HG02840 (cell line): ENCODE measurements at regions not wholly inside any gene's neighbourhood (a gene's known extent, or its start where the extent isn't known, plus 50 kb on each side); places are given as distances from the start of the nearest gene placed in this dataset.
"Not testable (repeated sequence)": the region's sequence is repeated elsewhere in the genome, so short reads cannot be mapped to it uniquely, and the experiment has no call there.

Experiments used
- ATAC-seq: cut with Tn5 transposase; IDR thresholded peaks from one replicate; pipeline ENCODE4 v1.9.1; 2021; ENCODE audit warnings: mild to moderate bottlenecking, moderate library complexity, moderate number of reproducible peaks; ENCODE audit not compliant: unreplicated experiment, low FRiP score

DNA sequence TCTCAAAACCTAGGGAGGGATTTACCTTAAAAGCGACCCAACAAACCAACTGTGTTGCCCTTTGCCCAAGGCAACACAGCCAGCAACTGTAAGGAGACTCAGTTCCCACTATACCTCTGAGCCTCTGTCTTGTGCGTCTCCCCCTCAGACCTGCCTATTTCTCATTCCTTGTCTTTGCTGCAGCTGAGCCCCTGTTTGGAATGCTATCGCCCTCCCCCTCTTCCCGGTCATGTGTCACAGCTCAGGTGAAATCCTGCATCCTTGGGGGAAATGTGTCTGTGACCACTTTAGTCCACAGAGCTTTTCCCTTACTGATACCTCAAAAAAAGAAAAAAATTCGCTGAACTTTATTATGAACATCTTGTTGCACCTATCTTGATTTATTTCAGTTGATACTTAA, 52.0 kb upstream of the LRIG1 start:
- no peak for ATAC-seq

DNA sequence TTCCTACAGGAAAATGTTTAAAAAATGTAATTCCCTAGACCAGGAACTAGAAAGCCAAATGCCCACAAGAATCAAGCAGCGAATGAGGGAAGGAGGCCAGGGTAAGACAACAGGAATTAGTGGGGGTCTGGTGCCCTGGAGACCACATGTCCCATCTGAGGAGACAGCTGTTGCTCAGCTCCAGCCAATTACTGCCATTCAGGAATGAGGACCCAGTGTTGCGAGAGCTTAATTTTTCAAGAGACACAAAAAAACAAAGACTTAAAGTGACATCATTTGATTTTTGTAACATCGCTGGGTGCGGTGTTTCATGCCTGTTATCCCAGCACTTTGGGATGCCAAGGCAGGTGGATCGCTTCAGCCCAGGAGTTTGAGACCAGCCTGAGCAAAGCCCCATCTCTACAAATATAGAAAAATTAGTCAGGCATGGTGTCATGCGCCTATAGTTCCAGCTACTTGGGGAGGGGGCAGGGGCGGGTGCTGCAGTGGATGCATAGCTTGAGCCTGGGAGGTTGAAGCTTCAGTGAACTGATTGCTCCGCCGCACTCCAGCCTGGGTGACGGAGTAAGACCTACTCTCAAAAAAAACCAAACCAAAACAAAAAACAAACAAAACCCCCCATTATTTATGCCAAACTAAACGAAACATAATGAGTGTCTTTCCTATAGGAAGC, 52.8 kb upstream of the LRIG1 start:
- ATAC-seq, result no peak

DNA sequence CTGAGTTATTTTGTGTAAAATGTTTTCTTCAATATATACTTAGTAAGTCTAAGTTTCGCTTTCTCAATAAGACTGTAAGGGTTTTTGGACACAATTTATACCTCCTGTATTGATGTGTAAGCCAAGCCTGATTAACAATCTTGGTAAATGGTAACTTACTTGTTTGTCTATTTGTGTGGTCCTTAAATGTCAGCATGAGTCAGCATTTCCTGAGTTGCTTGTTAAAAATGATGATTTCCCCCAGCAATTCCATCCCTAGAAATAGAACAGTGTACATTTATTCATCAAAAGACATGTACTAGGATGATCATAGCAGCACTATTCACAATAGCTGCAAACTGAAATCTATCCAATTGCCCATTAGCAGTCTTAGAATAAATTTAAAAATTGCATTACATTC, 53.4 kb upstream of the LRIG1 start:
- no peak for ATAC-seq

DNA sequence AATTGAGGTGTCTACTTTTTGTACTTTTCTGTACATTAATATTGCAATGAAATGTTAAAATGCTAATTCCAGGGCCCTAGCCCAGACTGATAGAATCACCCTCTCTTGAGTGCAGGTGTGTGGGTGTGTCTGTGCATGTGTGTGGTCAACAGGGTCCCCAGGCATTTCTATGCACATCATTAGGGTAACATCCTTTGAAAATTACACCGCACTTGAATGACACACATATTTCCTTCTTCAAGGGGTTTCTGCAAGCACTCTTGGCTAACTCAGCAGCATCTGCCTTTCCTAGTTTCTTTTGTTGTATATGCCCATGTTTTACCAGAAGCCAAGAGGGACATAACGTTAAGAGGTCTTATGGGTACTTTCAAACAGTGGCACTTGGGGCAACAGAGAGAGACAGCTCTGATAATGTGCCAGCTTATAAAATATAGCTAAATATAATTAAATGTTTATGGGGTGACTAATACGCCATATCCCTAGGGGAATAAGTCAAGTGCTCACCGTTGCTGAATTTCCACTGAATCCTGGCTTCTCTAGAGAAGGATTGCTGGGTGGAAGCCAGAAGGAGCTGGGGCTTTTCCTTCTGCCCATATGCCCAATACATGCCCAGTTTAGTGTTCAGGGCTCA, 54.5 kb upstream of the LRIG1 start:
- ATAC-seq, result no peak

DNA sequence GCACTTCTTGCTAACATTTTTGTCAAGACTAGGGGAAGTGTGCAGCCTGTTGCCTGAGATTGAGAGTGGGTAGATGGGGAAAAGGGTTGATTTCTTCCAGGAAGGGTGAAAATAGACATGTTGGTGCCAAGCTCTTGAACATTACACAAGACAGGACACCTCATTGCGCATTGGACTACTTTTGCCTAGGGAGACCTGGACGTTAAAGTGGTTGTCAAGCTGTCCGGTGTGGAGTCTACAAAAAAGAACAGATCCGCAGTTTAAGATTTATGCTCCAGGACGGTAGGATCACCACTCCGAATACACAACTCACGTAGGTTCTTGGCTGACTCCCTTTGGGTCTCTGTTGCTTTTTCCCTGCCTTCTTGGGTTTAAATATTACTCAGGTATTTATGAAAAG, 56.3 kb upstream of the LRIG1 start:
- ATAC-seq, result no peak

DNA sequence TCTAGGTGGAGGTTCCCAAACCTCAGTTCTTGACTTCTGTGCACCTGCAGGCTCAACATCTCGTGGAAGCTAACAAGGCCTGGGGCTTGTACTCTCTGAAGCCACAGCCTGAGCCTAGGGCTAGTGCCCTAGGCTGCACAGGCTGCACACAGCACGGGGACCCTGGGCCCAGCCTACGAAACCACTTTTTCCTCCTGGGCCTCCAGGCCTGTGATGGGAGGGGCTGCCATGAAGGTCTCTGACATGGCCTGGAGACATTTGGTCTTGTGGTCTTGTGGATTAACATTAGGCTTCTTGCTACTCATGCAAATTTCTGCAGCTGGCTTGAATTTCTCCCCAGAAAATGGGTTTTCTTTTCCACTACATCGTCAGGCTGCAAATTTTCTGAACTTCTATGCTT, 59.1 kb upstream of the LRIG1 start:
- not testable (repeated sequence) for ATAC-seq

DNA sequence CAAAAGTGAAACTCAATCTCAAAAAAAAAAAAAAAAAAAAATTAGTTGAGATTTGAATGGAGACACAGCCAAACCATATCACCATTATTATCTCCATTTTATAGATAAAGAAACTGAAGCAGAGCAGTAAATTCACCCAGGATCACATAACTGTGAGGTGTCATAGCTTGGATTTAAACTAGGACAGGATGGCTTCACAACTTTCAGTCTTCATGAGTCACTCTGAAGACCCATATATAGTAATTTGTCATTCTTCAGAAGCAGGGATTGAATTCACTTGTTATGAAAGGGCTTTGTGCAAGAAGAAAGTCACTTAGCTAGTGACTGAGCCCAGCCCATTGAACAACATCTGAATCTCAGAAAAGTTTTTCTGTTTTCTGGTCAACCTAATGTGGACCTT, 60.5 kb upstream of the LRIG1 start:
- no peak for ATAC-seq

DNA sequence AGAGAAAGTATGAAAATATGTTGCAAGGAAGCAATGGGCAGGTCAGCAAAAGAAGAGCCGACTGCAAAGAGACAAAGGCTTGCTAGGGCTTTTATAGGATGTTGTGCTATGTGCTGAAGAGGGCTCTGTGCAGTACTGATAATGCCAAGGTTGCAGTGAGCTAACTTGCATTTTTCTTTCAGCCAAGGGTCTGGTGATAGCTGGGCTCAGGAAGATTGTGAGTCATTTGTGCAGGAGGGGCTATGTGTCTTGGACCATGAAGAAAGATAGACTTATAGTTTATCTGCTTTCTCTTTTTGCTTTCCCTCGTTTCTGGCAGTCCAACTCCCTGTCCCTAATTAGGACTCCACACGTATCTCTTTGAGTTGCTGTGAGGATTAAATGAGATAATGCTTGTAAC, 64.5 kb upstream of the LRIG1 start:
- ATAC-seq, result no peak

DNA sequence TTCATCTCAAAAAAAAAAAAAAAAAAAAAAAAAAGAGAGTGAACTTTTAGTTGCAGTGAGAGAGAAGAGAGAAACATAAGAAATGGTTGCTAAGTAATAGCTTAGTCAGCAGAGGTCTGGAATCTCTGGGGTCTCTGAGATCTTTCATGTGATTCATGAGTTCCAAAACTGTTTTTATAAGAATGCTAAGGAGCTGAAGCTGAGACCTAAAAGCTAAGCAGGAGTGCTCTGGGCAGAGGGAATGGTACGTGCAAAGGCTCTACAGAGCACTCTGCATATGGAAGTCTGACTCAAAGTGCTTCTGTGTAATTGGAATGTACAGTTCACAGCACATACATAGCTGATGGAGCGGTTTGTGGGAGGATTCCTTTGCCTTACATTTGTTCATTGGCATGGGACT, 66.3 kb upstream of the LRIG1 start:
- ATAC-seq, result no peak

DNA sequence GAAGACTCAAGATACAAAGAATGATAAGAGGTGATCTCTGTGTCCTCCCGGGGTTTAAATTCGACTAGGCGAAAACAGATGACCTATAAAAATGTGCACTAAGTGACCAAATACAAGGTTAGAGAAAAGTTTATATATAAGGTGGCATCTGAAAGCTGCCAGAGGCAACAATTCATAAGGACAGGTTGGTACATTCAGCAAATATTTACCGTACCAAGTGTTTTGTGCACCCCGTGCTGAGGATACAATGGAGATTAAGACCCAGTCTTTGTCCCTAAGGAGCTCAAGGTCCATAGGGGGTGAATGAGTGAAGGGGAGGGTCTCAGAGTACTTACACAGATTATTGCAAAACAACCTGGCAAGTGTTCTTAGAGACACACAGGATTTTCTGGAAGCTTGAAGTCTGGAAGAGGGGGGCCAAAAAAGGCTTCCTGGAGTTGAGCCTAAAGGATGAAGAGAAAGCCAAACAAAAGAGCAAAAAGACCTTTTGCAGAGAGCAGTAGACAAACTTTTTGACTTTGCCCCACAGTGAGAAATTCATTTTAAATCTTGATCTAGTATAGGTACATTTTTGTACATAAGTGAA, 71.4 kb upstream of the LRIG1 start:
- no peak for ATAC-seq

DNA sequence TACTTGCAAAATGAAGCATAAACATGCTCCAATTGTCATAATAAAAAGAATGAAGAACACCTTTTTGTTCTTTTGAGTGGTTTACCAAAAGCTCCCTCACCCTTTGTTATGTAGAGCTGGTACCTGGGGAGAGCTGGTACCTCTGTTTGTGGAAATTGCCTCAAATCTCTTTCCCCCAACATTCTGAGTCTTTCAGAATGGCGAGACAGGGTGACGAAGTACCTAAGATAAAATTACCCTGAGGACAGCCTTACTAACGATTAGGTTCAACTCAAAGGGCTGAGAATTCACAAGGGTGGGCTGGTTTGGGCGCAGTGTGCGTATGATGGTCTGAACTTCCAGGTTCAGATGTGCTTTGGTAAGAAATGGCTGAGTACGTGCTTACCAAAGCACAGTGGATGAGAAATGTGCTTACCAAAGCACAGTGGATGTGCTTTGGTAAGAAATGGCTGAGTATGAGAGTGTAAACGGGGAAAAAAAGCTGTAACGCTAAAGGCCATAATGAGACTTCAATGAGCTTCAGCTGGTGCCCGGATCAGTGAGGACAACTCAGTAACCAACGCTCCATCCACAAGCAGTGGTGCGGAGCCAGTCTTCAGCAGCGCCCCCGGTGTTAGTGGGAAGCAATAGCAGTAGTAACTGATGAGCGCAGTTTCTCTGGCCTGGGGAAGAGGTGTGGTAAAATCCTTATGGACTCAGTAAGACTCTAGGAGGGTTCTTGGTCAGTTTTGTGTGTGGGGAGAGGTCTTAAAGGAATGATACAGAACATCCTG, 72.3 kb upstream of the LRIG1 start:
- no peak for ATAC-seq

DNA sequence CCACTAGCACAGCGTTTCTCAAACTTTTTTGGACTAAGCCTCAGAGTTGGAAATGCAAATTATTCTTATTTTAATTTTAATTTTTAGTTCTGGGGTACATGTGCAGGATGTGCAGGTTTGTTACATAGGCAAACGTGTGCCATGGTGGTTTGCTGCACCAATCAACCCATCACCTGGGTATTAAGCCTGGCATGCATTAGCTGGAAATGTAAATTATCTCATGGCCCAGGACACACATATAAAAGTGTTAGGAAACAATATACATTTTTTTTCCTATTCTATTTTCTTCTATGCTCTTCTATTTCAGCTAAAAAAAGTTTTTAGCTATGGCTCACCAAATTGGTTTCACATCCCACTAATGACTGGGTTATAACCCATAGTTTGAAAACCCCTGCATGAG, 73.3 kb upstream of the LRIG1 start:
- ATAC-seq, result no peak

DNA sequence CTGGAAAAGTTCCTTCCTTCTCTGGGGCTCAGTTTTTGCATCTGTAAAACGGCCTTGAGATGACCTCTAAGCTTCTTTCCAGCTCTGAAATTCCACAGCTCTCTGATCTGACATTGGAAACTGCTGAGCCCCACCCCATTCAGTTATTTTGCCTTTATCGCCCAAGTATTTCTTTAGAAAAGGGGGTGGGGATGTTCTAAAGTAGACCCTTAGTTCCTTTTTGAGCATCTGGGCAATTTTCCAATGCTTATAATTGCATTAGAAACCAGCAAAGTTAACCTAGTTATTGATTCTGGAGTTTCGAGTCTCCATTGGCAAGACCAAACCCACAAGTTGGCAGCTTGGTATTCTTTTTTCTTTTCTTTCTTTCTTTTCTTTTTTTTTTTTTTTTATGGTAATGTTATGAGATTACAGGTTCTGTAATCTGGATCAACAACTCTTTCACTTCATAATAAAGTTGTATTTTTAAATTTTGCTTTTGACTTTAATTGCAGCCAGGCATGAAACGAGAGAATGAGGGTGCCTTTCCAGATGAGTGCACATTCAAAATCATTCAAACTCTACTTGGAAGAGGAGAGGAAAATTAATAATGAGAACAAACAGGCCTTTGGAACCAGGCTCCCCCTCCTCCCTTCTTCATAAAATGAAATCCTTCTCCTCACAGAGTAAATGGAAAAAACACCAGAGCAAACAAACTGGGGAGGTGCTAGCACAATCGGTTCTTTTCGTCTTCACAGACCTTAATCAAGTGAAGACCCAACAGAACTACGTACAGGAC, 76.8 kb upstream of the LRIG1 start:
- no peak for ATAC-seq

DNA sequence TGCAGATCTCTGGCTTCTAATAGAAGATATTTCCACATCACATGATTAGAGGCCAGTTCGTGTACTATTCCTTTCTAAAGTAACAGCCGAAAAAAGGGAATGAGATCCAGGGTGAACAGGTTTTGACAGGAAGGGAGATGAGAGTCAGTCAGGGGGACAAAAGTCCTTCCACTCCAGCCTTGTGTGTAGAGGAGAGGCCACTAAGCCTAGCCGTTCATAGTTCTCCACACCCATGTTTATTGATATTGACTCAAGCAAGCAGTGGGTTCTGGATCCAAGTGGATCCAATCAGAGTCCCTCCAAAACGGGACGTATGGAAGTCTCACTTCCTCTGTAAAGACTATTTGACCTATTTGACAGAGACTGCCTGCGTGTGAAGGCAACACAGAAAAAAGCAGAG, 80.4 kb upstream of the LRIG1 start:
- ATAC-seq, result no peak

DNA sequence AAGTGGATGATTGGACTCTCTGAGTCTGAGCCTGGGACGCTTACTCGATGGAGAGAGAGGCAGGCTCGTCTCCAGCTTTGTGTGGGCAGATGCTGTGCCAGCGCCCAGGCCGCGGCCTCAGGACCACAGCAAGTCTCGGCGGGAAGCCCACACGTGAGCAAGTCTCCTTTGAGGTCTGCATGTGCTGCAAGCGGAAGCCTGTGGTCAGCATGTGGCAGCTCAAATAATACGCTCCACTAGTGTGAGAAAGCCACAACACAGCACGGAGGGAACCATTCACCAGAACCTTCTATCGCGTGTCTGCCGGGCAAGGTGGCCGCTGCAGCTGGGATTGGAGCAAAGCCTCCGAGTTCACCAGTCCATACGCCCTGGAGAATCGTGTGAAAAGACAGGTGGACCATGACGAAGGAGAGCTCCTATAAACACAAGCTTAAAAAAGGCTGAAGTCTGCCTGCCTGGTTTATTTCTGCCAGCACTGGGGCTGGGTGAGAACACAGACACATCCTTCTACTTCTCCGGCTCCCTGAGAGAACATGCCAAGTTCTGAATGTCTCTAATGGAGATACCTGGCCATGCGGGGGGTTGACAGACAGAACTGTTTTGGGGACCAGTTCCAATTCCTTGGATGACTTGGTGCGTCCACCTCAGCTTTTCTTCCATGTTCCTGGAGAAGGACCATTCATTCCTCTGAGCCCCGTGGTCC, 82.0 kb upstream of the LRIG1 start:
- peak; percentile 80 for ATAC-seq

DNA sequence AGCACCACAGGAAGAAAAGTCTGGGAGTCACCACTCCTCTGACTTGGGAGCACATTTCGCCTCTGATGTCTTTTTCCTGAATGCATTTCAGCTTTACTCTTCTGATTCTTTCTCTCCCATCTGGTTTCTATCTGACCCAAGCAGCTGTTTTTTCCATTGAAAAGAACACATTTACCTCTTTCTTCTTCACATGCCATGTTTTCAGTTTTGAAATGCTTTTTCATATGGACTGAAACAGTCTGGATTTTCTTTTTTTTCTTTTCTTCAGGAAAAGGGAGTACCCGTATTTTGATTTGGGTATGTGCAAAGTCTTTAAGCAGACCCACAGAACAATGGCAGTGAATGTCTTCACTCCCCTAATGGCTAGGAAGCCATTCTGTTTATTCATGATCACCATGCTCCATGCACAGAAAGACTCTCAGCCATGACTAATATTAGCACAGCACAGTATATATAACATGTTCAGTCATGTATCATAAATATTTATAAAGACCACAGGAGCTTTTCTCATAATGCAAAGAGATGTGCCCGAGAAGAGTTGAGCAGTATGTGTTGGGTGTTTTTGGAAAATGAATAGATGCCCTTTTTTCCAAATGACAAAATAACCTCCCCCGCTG, 82.7 kb upstream of the LRIG1 start:
- no peak for ATAC-seq

DNA sequence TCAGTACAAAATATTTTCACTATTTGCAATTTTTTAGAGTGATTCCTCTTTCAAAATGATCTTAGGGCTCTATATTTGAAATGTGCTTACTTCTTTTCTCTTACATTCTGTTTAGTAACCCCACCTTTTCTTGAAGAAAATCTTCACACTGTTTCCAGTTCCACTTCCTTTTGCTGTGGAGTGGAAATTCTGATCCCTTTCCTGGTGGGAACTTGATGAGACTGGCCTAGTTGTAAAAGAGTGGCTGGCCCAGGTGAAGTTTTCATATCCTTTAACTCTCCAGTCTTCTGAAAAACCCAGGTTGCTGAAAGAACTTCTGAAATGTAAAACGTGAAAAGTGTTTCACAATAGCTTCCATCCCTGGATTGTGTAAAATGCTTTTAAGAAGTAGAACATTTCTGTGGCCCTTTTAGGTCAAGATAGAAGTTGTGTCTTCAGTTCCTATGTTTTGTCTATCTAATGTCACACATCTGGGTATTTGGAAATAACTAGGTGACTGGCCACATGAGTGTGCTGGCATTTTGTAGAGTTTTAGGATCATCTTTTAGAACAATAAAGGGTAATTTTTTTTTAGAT, 84.8 kb upstream of the LRIG1 start:
- ATAC-seq, result no peak

DNA sequence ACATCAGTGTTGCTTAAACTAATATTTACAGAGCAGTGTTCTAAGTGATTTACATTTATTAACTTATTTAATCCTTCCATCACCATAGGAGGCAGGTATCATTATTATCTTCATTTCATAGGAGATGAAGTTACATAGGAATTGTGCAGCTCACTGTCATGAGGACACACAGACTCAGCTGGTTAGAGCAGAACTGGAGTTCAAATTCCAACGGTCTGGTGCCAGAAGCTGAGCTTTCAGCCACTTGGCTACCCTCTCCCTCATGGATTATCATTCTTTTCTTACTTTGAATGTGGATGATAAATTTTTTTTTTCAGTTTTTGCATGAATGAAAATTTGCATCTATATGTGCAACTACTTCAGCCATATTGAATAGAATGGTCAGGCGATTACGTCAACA, 86.0 kb upstream of the LRIG1 start:
- no peak for ATAC-seq

DNA sequence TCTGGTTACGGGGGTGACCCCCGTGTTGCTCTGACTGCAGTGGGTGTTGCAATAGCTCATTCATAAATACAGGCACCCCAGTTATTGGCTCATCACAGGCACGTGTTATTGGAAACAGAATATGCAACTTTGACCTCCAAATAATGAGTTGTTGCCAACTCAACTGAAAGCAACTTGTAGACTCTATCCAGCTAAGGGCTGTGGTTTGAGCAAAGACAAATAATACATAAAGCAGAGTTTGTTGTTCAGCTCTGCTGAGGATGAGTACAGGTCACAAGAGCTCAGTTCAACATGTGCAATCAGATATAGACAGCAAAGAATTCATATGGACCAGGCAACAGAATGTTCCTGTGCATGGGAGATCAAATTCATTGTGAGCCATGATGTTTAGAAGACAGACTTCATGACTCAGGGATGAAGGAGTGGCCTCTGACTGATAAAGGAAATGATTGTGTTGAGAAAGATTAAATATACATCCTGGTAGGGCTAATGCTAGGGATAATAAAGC, 87.6 kb upstream of the LRIG1 start:
- ATAC-seq, result no peak
